GM20000 (cell line): ENCODE measurements at regions not wholly inside any gene's neighbourhood (a gene's known extent, or its start where the extent isn't known, plus 50 kb on each side); places are given as distances from the start of the nearest gene placed in this dataset.

Source experiments
- DNase-seq: peaks from one replicate; pipeline ENCODE4 v3.0.0; 2012; ENCODE audit warnings: low spot score
- TF ChIP-seq, protein P1 (sequence below): IDR thresholded peaks from 2 replicates; pipeline ENCODE4 v1.5.1; 2012; ENCODE audit warnings: mild to moderate bottlenecking, control low read depth; ENCODE audit errors: extremely low read depth, missing control alignments

DNA sequence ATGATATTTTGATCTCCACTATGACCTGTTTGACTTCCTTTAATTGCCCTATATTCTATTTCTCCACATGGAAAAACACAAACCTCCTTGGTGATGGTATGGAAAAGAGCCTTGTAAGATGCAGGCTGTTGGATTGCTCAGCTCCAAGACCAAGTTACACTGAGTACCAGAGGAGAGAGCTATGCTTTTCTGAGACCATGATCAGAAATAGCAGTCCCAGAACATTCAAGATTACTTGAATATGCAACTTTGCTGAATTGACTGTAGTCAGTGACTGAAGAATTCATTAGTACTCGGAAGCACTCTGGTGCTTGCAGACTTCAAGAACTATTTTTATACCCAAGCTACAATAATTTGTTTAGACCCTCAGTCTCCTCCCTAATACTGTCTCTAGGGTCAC, 310.6 kb upstream of the FSIP2 start:
- TF ChIP-seq, protein P1, sequence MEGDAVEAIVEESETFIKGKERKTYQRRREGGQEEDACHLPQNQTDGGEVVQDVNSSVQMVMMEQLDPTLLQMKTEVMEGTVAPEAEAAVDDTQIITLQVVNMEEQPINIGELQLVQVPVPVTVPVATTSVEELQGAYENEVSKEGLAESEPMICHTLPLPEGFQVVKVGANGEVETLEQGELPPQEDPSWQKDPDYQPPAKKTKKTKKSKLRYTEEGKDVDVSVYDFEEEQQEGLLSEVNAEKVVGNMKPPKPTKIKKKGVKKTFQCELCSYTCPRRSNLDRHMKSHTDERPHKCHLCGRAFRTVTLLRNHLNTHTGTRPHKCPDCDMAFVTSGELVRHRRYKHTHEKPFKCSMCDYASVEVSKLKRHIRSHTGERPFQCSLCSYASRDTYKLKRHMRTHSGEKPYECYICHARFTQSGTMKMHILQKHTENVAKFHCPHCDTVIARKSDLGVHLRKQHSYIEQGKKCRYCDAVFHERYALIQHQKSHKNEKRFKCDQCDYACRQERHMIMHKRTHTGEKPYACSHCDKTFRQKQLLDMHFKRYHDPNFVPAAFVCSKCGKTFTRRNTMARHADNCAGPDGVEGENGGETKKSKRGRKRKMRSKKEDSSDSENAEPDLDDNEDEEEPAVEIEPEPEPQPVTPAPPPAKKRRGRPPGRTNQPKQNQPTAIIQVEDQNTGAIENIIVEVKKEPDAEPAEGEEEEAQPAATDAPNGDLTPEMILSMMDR = no peak
- DNase-seq = no peak

- DNase-seq = no peak
- TF ChIP-seq, protein P1 = no peak
These were observed 304.8 kb upstream of the FSIP2 start for GRCh38 chr2:185433824-185434223.

DNA sequence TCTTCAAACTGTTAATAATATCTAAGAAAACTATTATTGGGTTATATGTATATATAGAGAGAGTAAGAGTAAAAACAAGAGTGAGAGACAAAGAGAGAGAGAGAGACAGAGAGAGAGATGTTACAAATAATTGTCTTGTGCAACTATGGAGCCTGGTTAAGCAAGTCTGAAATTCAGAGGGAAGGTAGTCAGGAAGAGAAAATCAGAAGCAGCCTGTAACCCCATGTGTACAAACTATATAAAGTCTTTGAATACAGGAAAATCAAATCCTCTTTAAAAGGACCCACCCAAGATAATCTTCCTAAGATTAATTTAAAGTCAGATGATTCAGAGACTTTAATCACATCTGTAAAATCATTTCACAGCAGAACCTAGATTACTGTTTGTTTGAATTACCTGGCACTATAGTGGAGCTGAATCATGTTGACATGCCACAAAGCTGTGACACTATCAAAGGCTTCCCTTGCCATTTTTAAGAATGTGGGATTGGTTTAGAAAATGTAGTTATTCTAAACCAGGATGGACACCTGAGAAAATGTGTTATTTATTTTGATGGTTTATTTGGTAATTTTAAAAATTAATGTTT, 301.7 kb upstream of the FSIP2 start:
- TF ChIP-seq, protein P1 = no peak
- DNase-seq = no peak

DNA sequence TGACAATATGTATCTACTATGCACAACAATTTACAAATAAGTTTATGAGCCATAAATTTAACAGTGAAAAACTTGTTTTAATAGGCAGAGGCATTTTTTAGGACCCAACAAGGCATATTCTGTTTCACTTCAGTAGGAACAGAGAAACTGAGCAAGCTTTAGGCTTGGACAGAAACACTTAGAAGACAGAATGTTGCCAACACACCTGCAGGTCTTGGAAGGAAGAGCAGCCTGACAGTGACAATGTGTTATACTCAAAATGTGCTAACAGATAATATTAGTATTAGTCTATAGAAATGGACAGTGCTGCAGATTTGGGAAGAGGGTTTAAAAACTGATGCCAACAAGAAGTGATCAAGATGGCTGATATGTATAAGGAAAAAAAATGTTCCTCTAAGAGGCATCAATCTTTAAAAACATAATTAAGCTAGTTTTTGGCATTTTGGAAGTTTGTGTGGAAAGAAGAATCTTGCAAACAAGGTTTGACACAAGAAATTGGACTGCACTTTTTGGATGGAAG, 297.1 kb upstream of the FSIP2 start:
- TF ChIP-seq, protein P1 = no peak
- no peak for DNase-seq

DNA sequence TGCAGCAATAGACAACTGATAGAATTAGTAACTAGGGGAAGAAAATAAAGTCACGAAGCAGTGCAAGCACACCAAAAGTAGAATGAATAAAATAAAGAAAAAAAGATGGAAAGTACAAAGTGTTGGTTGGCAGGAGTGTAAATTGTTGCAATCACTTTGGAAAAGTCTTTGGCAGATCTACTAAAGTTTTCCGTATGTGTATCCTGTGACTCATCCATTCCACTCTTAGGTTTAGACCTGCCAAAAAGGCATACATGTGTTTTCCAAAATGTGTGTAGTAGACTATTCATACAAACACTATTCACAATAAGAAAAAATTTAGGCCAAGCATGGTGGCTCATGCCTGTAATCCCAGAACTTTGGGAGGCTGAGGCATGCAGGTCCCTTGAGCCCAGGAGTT, 282.1 kb upstream of the FSIP2 start:
- TF ChIP-seq, protein P1 = no peak
- DNase-seq = no peak

DNA sequence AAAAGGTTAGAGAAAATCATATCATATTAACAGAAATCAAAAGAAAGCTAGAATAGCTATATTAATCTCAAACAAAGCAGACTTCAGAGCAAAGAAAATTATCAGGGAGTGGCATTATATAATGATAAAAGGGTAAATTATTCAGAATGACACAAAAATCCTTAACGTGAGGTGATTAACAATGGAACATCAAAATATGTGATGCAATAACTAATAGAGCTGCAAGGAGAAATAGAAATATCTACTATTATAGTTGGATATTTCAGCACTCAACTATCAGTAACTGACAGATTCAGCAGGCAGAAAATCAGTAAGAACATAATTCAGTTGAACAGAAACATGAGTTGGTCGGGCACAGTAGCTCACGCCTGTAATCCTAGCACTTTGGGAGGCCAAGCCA, 275.1 kb upstream of the FSIP2 start:
- TF ChIP-seq, protein P1 = no peak
- no peak for DNase-seq

GRCh38 chr2:185466915-185467314, 271.7 kb upstream of the FSIP2 start:
- TF ChIP-seq, protein P1 = no peak

More at GRCh38 chr2:185466915-185467314, 271.7 kb upstream of the FSIP2 start:
- no peak for DNase-seq
